Mucosa of gallbladder (tissue), 1 donor: ENCODE measurements at regions not wholly inside any gene's neighbourhood (a gene's known extent, or its start where the extent isn't known, plus 50 kb on each side); places are given as distances from the start of the nearest gene placed in this dataset.
A peak's percentile ranks its signal among the peaks of the same experiment; 100 is the strongest.

Experiments used
- DNase-seq: peaks from one replicate; pipeline ENCODE4 v3.0.0-alpha.2; 2020; ENCODE audit warnings: low spot score
- donor health status: DM: no; HTN: no; CAD: no.

- no peak for DNase-seq
Measured at GRCh38 chr14:36245223-36245622, 68.7 kb upstream of the PTCSC3 start.

- DNase-seq: no peak
Measured at GRCh38 chr14:36243183-36243582, 66.7 kb upstream of the PTCSC3 start.

GRCh38 chr14:36241183-36241582 lies 64.7 kb upstream of the PTCSC3 start:
- DNase-seq: no peak

- no peak for DNase-seq
Measured at GRCh38 chr14:36238666-36239363, 62.3 kb upstream of the PTCSC3 start.

- no peak for DNase-seq
Measured at GRCh38 chr14:36233217-36233616, 56.7 kb upstream of the PTCSC3 start.

GRCh38 chr14:36229262-36229661 lies 52.7 kb upstream of the PTCSC3 start:
- DNase-seq: no peak

- DNase-seq: peak; percentile 25
Measured at GRCh38 chr14:36227802-36228201, 51.3 kb upstream of the PTCSC3 start.

GRCh38 chr14:36227344-36227743 lies 50.8 kb upstream of the PTCSC3 start:
- DNase-seq: no peak
